K562 (cell line): ENCODE measurements at regions not wholly inside any gene's neighbourhood (a gene's known extent, or its start where the extent isn't known, plus 50 kb on each side); places are given as distances from the start of the nearest gene placed in this dataset.
A peak's percentile ranks its signal among the peaks of the same experiment; 100 is the strongest.

ENCODE experiments used
- EP300 ChIP-seq: IDR thresholded peaks from 2 replicates; pipeline ENCODE4 v1.6.1; 2012; ENCODE audit warnings: low read length, improper control_type of control experiment
- ERF ChIP-seq: fragments of 450-650 bp; formaldehyde crosslinking; IDR thresholded peaks from 2 replicates; pipeline ENCODE4 v1.4.0; 2020; ENCODE audit warnings: mild to moderate bottlenecking, mixed read lengths
- FOXM1 ChIP-seq, 2 experiments: fragments of 450-650 bp in 1 of 2; sonication (generic) in 1 of 2; formaldehyde crosslinking in 1 of 2; IDR thresholded peaks; 2 replicates each; pipeline versions ENCODE4 v1.6.1 to v1.9.0; 2017 to 2022; ENCODE audit warnings: low read depth in 2 of 2, mild to moderate bottlenecking in 2 of 2, missing genetic modification reagents in 1 of 2, moderate library complexity in 1 of 2
- MTA1 ChIP-seq: fragments of 450-650 bp; IDR thresholded peaks from 2 replicates; pipeline ENCODE4 v1.6.1; 2017; ENCODE audit warnings: borderline replicate concordance
- NBN ChIP-seq: fragments of 450-650 bp; IDR thresholded peaks from 2 replicates; pipeline ENCODE4 v1.6.1; 2016; ENCODE audit warnings: low read depth, mild to moderate bottlenecking
- PCBP2 ChIP-seq: fragments of 200-400 bp; formaldehyde crosslinking; IDR thresholded peaks from 2 replicates; pipeline ENCODE4 v1.6.1; 2018; ENCODE audit warnings: low read length, low read depth, mild to moderate bottlenecking, moderate library complexity; ENCODE audit not compliant: poor library complexity, severe bottlenecking
- SAFB2 ChIP-seq: fragments of 200-400 bp; formaldehyde crosslinking; IDR thresholded peaks from 2 replicates; pipeline ENCODE4 v1.6.1; 2018; ENCODE audit warnings: borderline replicate concordance, low read length, low read depth, moderate library complexity; ENCODE audit not compliant: severe bottlenecking
- U2AF1 ChIP-seq: fragments of 200-400 bp; formaldehyde crosslinking; optimal IDR thresholded peaks from 2 replicates; pipeline ENCODE3; 2017; ENCODE audit warnings: mild to moderate bottlenecking, low read depth, low read length, moderate library complexity
- ZNF212 ChIP-seq: fragments of 450-650 bp; formaldehyde crosslinking; IDR thresholded peaks from 2 replicates; pipeline ENCODE4 v1.4.0; 2020; ENCODE audit warnings: mild to moderate bottlenecking
- ZNF263 ChIP-seq: sonication (generic); formaldehyde crosslinking; IDR thresholded peaks from 2 replicates; pipeline ENCODE4 v1.8.0; 2022; ENCODE audit warnings: mild to moderate bottlenecking, missing genetic modification reagents, borderline replicate concordance
- TF ChIP-seq, protein P1 (sequence below): fragments of 250-450 bp; sonication (Bioruptor Pico); IDR thresholded peaks from 2 replicates; pipeline ENCODE4 v1.4.0; 2020
- TF ChIP-seq, protein P2 (sequence below): sonication (generic); formaldehyde crosslinking; IDR thresholded peaks from 2 replicates; pipeline ENCODE4 v1.8.0; 2022; ENCODE audit warnings: mild to moderate bottlenecking, missing genetic modification reagents

GRCh38 chr15:96042734-96043224, 287.7 kb upstream of the NR2F2 start (continued):
- TF ChIP-seq, protein P1, sequence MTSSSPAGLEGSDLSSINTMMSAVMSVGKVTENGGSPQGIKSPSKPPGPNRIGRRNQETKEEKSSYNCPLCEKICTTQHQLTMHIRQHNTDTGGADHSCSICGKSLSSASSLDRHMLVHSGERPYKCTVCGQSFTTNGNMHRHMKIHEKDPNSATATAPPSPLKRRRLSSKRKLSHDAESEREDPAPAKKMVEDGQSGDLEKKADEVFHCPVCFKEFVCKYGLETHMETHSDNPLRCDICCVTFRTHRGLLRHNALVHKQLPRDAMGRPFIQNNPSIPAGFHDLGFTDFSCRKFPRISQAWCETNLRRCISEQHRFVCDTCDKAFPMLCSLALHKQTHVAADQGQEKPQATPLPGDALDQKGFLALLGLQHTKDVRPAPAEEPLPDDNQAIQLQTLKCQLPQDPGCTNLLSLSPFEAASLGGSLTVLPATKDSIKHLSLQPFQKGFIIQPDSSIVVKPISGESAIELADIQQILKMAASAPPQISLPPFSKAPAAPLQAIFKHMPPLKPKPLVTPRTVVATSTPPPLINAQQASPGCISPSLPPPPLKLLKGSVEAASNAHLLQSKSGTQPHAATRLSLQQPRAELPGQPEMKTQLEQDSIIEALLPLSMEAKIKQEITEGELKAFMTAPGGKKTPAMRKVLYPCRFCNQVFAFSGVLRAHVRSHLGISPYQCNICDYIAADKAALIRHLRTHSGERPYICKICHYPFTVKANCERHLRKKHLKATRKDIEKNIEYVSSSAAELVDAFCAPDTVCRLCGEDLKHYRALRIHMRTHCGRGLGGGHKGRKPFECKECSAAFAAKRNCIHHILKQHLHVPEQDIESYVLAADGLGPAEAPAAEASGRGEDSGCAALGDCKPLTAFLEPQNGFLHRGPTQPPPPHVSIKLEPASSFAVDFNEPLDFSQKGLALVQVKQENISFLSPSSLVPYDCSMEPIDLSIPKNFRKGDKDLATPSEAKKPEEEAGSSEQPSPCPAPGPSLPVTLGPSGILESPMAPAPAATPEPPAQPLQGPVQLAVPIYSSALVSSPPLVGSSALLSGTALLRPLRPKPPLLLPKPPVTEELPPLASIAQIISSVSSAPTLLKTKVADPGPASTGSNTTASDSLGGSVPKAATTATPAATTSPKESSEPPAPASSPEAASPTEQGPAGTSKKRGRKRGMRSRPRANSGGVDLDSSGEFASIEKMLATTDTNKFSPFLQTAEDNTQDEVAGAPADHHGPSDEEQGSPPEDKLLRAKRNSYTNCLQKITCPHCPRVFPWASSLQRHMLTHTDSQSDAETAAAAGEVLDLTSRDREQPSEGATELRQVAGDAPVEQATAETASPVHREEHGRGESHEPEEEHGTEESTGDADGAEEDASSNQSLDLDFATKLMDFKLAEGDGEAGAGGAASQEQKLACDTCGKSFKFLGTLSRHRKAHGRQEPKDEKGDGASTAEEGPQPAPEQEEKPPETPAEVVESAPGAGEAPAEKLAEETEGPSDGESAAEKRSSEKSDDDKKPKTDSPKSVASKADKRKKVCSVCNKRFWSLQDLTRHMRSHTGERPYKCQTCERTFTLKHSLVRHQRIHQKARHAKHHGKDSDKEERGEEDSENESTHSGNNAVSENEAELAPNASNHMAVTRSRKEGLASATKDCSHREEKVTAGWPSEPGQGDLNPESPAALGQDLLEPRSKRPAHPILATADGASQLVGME (CRISPR knock-in tag): no peak
- 0 out of 2 replicates have a peak, but pooled peaks have one; percentile 12 for TF ChIP-seq FOXM1 (IDR thresholded peaks at IDR 0.05; ENCODE audit: low read depth)
- TF ChIP-seq FOXM1 (CRISPR knock-in tag; IDR thresholded peaks at IDR 0.05; ENCODE audit: low read depth): no peak
- no peak for TF ChIP-seq PCBP2
- TF ChIP-seq ZNF263 (CRISPR knock-in tag): no peak
- TF ChIP-seq EP300: peak; percentile 11; the same call in 1 of the 2 replicates
- no peak for TF ChIP-seq SAFB2
- TF ChIP-seq NBN: no peak
- TF ChIP-seq MTA1: no peak
- no peak for TF ChIP-seq ERF (CRISPR knock-in tag)
- TF ChIP-seq U2AF1: no peak
- TF ChIP-seq, protein P2, sequence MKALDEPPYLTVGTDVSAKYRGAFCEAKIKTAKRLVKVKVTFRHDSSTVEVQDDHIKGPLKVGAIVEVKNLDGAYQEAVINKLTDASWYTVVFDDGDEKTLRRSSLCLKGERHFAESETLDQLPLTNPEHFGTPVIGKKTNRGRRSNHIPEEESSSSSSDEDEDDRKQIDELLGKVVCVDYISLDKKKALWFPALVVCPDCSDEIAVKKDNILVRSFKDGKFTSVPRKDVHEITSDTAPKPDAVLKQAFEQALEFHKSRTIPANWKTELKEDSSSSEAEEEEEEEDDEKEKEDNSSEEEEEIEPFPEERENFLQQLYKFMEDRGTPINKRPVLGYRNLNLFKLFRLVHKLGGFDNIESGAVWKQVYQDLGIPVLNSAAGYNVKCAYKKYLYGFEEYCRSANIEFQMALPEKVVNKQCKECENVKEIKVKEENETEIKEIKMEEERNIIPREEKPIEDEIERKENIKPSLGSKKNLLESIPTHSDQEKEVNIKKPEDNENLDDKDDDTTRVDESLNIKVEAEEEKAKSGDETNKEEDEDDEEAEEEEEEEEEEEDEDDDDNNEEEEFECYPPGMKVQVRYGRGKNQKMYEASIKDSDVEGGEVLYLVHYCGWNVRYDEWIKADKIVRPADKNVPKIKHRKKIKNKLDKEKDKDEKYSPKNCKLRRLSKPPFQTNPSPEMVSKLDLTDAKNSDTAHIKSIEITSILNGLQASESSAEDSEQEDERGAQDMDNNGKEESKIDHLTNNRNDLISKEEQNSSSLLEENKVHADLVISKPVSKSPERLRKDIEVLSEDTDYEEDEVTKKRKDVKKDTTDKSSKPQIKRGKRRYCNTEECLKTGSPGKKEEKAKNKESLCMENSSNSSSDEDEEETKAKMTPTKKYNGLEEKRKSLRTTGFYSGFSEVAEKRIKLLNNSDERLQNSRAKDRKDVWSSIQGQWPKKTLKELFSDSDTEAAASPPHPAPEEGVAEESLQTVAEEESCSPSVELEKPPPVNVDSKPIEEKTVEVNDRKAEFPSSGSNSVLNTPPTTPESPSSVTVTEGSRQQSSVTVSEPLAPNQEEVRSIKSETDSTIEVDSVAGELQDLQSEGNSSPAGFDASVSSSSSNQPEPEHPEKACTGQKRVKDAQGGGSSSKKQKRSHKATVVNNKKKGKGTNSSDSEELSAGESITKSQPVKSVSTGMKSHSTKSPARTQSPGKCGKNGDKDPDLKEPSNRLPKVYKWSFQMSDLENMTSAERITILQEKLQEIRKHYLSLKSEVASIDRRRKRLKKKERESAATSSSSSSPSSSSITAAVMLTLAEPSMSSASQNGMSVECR: no peak
- no peak for TF ChIP-seq ZNF212 (CRISPR knock-in tag)
